ENCODE measurements at regions not wholly inside any gene's neighbourhood (a gene's known extent, or its start where the extent isn't known, plus 50 kb on each side); places are given as distances from the start of the nearest gene placed in this dataset.

GRCh38 chr14:49401373-49401772, 184.8 kb downstream of the RPS29 start:
- no peaks in the 10 kb centered on the region for H3K79me2 ChIP-seq (ENCODE audit: insufficient read depth, low read length)
- no peaks in the 10 kb centered on the region for H3K27me3 ChIP-seq (ENCODE audit: insufficient read depth, low read length)
- no peak overlapping the region for H2BK20ac ChIP-seq (ENCODE audit: low read depth, low read length, poor library complexity, severe bottlenecking)
- no peaks in the 10 kb centered on the region for H3K9me3 ChIP-seq (ENCODE audit: control insufficient read depth, low read depth, low read length)
- H3K23me2 ChIP-seq (ENCODE audit: insufficient read length, low read depth, low read length, poor library complexity, severe bottlenecking) = no peaks in the 10 kb centered on the region
- Mint-ChIP-seq H3K27me3 (ENCODE audit: low read depth) (no peaks in the 10 kb centered on the region), H3K36me3 (ENCODE audit: insufficient read depth in 1 of 3, low read depth in 3 of 3) (no peaks in the 10 kb centered on the region), H3K4me1 (no peaks in the 10 kb centered on the region), H3K27ac (no peak overlapping the region), H3K4me3 (no peak overlapping the region), H3K9me3 (no peaks in the 10 kb centered on the region)
- no peak for TF ChIP-seq CTCF (conservative IDR thresholded peaks at IDR 0.05)
- H4K91ac ChIP-seq (ENCODE audit: insufficient read length, low read depth, low read length) = no peak overlapping the region
- no peak overlapping the region for H3K9ac ChIP-seq (ENCODE audit: extremely low read depth, insufficient read length, low read length)
- no peak overlapping the region for H2AK5ac ChIP-seq (ENCODE audit: insufficient read length, low read length)
- WGBS (ENCODE audit: extremely low coverage, insufficient read length, low lambda C conversion rate) = no CpG with 5 or more reads among the region's 2 CpGs
- no peak for DNase-seq
- no peaks in the 10 kb centered on the region for H4K20me1 ChIP-seq (ENCODE audit: control insufficient read depth, insufficient read depth, insufficient read length)
- no peak overlapping the region for H3K27ac ChIP-seq (ENCODE audit: insufficient read length, low read depth, low read length)
- H3K79me1 ChIP-seq (ENCODE audit: insufficient read depth, low read depth, low read length, poor library complexity, severe bottlenecking) = no peaks in the 10 kb centered on the region
- no peak overlapping the region for H3K4ac ChIP-seq (ENCODE audit: low read depth, low read length)
- no peak overlapping the region for H2BK12ac ChIP-seq (ENCODE audit: insufficient read length, low read depth, low read length)
- no peak overlapping the region for H3K14ac ChIP-seq (ENCODE audit: insufficient read depth, low read length)
- H3K23ac ChIP-seq (ENCODE audit: insufficient read length, low read depth, low read length) = no peak overlapping the region
- H2BK15ac ChIP-seq (ENCODE audit: low read depth, low read length) = no peak overlapping the region
- no peak overlapping the region for H3K4me2 ChIP-seq (ENCODE audit: insufficient read depth, insufficient read length, low read length)
- H3K56ac ChIP-seq (ENCODE audit: insufficient read length, low read depth, low read length) = no peak overlapping the region
- no peak overlapping the region for H3K18ac ChIP-seq (ENCODE audit: insufficient read length, low read depth, low read length)
- no peak overlapping the region for H4K8ac ChIP-seq (replicated peaks; ENCODE audit: insufficient read length, low read depth, low read length)
- H4K5ac ChIP-seq (ENCODE audit: insufficient read length, low read depth, low read length) = no peak overlapping the region
- no peak overlapping the region for H2BK5ac ChIP-seq (ENCODE audit: insufficient read length, low read length)
- H2AFZ ChIP-seq (ENCODE audit: low read length) = no peak overlapping the region
- no peaks in the 10 kb centered on the region for H3K4me1 ChIP-seq (ENCODE audit: insufficient read depth, low read length)
- no peak overlapping the region for H2BK120ac ChIP-seq (ENCODE audit: low read depth, low read length, poor library complexity, severe bottlenecking)
- no peak overlapping the region for H3T11ph ChIP-seq (ENCODE audit: low read length)

All from H9 (cell line).